Stimulated activated CD4-positive, alpha-beta T cell treated with anti-CD3 and anti-CD28 coated beads, Interleukin-4, amount 100 ng/mL, for 1 hour (primary cell): ENCODE measurements at regions not wholly inside any gene's neighbourhood (a gene's known extent, or its start where the extent isn't known, plus 50 kb on each side); places are given as distances from the start of the nearest gene placed in this dataset.

Source experiments
- DNase-seq: peaks from one replicate; pipeline ENCODE4 v3.0.0-alpha.2; 2020

- DNase-seq = no peak
Observed at GRCh38 chr3:30225021-30225420, 381.4 kb upstream of the TGFBR2 start.

DNA sequence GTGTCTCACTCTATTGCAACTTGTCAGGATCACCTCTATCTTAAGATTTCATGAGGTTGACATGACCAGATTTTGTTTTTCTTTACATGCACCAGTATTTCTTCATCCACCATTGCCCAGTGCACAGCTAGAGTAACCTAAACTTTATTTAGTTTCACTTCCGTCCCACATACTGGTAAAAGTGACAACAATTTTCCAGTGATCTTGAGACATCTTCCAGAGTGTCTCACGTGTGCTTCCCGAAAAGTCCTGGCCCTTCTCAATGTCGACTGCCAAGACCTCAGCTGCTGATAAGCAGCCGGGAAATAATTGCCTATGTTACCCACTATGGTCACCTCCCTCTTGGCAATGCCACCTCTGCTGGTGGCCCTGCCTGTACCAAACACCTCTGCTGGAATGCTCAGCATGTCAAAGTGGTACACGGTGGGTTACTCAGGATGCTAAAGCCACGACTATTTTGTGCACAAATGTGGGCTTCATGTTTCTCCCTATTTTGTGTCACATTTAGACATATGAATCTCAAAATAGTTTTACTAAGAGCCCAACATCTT, 379.7 kb upstream of the TGFBR2 start:
- no peak for DNase-seq

DNA sequence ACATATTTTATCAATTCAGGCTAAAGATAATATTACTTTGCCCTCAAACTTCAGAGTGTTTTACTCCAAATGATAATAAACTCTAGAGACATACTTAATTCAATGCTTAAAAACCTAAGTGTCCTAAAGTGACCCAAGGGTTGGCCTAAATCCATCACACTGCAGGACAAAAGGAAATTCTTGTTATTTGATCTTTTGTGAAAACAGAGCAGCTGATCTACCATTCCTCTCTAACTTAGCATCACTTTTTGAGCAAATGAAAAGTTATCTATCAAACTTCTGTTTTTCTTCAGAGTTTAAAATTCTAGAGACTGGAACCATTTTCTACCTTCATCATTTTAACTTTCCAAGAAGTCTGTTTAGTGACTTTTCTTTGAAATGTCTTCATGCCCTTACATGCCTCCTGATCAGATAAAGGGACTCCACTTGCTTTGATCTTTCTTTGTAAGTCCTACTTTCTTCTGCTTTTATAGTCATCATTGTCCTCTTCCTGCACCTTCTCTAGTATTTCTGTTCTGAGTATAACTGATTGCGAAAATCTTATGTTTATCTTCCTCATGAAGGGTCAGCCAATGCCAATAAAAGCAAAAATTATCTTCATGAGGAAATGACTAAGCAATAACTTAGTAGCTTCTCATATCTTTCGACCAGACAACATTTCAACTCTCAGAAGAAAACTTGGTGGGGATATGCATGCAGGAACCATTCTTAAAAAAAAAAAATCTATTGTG, 378.7 kb upstream of the TGFBR2 start:
- no peak for DNase-seq

GRCh38 chr3:30228302-30228631, 378.1 kb upstream of the TGFBR2 start:
- no peak for DNase-seq

DNA sequence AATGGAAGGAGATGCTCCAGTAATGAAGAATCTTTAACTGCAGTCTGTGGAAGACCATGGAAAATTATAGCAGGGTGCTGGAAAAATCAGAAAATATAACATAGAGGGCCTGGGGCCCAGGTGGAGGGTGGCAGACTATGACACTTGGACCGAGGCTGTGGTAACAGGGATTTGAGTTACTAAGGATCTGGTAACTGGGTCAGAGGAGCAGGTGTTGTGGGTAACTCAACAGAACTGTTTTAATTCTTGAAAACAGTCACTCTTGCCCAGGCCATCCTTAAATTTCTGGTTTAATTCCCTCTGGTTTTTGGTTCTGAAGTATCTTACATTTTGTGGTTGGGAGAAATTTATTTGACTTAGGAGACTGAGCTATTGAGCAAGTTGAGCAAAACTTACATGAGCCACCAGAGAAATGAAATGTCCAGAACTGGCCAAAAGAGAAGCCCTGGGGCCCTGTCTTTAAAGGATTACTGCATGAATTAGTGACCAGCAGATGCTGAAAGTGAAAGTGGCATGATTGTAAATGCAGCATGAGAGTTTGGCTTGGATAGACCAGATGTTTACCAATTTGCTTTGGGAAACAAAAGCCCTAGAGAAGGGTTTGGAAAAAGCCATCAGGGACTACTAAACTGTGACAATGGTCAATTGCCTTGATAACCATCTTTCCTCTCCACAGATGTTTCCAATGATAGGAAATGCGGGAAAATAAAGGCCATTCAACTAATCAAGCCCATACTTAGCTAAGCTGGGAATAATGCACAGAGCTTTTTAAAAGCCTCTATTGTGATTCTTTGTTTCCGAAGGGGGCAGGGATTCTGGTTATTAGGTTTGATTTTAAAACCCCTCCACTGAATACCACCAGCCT, 374.9 kb upstream of the TGFBR2 start:
- DNase-seq = no peak

DNA sequence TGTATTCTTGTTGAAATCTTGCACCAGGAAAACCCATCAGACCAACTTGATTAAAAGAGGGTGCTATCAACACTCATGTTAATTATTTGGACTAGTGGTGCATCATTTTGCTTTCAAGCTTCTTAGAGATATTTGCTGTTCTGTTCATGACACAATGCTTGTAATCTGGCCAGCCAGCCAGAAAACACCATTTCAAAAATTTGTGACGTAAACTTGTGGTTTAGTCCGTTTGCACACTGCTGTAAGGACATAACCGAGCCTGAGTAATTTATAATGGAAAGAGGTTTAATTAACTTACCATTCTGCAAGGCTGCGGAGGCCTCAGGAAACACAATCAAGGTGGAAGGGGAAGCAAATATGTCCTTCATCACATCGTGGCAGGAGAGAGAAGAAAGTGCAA, 374.3 kb upstream of the TGFBR2 start:
- DNase-seq = no peak

GRCh38 chr3:30233913-30234646, 372.3 kb upstream of the TGFBR2 start:
- no peak for DNase-seq

DNA sequence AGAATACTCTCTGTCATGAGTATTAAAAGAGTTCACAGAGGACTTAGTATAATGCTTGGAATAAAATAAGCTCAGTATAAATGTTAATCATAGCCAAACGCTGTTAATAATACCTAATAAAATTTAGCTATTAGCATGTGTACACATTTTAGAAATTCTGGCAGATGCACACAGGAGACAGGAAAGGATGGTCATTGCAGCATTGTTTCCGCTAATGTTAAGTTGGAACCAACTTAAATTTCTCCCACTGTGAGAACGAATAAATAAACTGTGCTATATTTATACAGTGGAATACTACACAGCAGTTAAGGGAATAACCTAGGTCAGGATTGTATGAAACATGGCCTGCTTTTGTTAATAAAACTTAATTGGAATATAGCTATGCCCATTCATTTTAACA, 370.4 kb upstream of the TGFBR2 start:
- DNase-seq = no peak

GRCh38 chr3:30241721-30242120, 364.7 kb upstream of the TGFBR2 start:
- no peak for DNase-seq

DNA sequence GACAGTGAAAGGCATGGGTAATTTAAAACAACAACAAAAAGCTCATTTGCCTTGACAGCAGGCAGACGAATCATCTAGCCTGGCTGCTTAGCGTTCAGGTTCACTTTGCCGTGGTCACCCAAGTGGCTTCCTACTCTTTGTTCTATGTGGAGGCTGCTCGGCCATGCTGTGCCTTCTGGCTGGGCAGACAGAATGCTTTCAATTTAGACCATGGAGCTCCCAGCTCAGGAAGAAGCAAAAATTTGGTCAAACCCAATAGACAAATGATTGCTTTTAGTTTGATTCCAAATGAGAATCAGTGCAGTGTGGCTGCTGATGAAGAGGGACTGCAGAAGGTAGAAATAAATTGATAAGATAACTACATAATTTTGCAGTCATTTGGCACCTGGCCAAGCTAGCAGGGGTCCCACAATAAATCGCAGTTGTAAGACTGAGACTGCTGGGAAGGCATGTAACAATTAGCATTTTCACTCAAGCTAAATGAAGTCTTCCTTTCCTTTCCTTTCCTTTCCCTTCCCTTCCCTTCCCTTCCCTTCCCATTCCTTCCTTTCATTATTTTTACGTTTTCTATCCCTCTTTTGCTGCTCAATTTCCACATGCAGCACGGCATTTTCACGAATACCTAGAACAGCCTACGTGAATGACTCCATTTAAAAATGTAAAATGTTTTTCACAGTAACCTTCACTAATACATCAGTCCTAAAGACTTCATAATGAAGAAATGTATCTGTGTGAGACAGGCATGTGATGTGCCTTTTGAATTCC, 360.4 kb upstream of the TGFBR2 start:
- DNase-seq = no peak

GRCh38 chr3:30248423-30248822, 358.0 kb upstream of the TGFBR2 start:
- no peak for DNase-seq

GRCh38 chr3:30252474-30252873, 353.9 kb upstream of the TGFBR2 start:
- DNase-seq = no peak

- DNase-seq = no peak
Observed at GRCh38 chr3:30253832-30254231, 352.6 kb upstream of the TGFBR2 start.

DNA sequence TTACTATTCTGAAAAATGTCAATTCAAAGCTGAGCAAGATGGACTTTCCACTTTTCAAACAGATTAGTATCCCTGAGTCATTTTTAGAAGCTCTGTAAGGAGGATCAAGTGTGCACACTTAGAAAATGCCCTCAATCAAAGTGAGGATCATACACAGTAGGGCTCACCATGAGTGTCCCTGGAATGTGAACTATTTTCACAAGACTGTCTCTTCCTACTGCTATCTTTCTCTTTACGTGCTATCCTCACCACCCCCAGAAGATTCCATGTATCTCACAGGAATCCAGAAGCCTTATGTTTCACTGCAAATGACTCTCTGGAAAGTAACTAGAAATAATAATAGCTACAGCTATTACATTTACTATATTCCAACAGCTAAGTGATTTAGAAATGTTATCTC, 349.9 kb upstream of the TGFBR2 start:
- DNase-seq = no peak

- no peak for DNase-seq
Observed at GRCh38 chr3:30258426-30259392, 347.7 kb upstream of the TGFBR2 start.

DNA sequence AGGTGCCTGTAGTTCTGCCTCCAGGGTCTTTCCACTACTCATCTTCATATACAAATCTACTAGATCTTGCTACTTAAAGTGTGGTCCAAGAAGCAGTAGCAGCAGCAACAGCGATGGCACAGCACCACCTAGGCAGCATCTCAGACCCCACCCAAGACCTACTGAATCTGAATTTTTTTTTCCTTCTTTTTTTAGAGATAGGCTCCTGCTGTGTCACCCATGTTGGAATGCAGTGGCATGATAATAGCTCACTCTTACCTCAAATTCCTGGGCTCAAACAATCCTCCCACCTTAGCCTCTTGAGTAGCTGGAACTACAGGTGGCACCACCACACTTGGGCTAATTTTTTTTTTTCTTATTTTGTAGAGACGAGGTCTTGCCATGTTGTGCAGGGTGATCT, 346.7 kb upstream of the TGFBR2 start:
- no peak for DNase-seq

DNA sequence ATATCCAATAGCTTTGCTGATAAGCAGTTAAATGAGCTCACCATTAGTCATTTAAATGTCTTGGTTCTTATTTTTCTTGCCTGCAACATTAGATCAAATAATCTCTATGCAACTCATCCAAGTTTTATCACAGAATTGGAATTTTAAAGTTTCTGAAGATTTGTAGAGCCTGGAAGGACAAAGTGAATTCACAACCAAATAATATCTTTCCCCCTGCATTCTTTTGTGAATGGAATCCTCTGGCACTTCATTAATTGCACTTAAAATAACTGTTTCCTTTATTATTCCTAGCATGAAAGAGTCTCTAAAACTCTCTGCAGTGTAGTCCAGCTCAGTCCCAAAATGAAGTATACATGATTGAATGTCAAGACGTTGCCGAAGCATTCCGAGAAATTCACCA, 345.6 kb upstream of the TGFBR2 start:
- no peak for DNase-seq

- no peak for DNase-seq
Observed at GRCh38 chr3:30263238-30263924, 343.0 kb upstream of the TGFBR2 start.

- DNase-seq = peak; percentile 19
Observed at GRCh38 chr3:30263925-30264313, 342.5 kb upstream of the TGFBR2 start.

- DNase-seq = no peak
Observed at GRCh38 chr3:30266524-30266923, 339.9 kb upstream of the TGFBR2 start.

GRCh38 chr3:30268288-30268687, 338.1 kb upstream of the TGFBR2 start:
- DNase-seq = no peak
